ENCODE measurements at regions not wholly inside any gene's neighbourhood (a gene's known extent, or its start where the extent isn't known, plus 50 kb on each side); places are given as distances from the start of the nearest gene placed in this dataset.

- H4K20me1 ChIP-seq (ENCODE audit: control insufficient read depth, insufficient read depth, low read depth, low read length): no peaks in the 10 kb centered on the region
- H3F3A ChIP-seq (ENCODE audit: control insufficient read depth, insufficient read depth): no peaks in the 10 kb centered on the region
- H3K4me2 ChIP-seq (ENCODE audit: low read length): no peak overlapping the region
- H3K9me3 ChIP-seq (ENCODE audit: control insufficient read depth, insufficient read depth, low read length): peaks cover 3% of the 10 kb centered on the region; the same call in 1 of the 2 replicates
- H3K27me3 ChIP-seq (ENCODE audit: control insufficient read depth, low read length): no peaks in the 10 kb centered on the region
- no peaks in the 10 kb centered on the region for H3K36me3 ChIP-seq (ENCODE audit: control insufficient read depth, low read length)
- H3K9me2 ChIP-seq (replicated peaks; ENCODE audit: control insufficient read depth, low read length): no peaks in the 10 kb centered on the region; the same call in 1 of the 2 replicates
- H3K27ac ChIP-seq (ENCODE audit: low read depth, low read length): no peak overlapping the region
- H3K79me2 ChIP-seq (ENCODE audit: control insufficient read depth, low read length): no peaks in the 10 kb centered on the region
- H3K4me1 ChIP-seq (ENCODE audit: control insufficient read depth, low read length): no peaks in the 10 kb centered on the region
- no peak overlapping the region for H3K4me3 ChIP-seq (ENCODE audit: low read length)
- no peak for TF ChIP-seq EZH2phosphoT487 (IDR thresholded peaks at IDR 0.05; ENCODE audit: borderline replicate concordance, low read length)
- no peak for TF ChIP-seq CTCF (IDR thresholded peaks at IDR 0.05; ENCODE audit: low read depth, low read length, poor library complexity, severe bottlenecking)
Observed at GRCh38 chr6:15924893-15925292, 204.0 kb upstream of the MYLIP start.

- H3K4me1 ChIP-seq (ENCODE audit: control insufficient read depth, low read length): no peaks in the 10 kb centered on the region
- H3K4me3 ChIP-seq (ENCODE audit: low read length): no peak overlapping the region
- H3F3A ChIP-seq (ENCODE audit: control insufficient read depth, insufficient read depth): no peaks in the 10 kb centered on the region
- no peaks in the 10 kb centered on the region; the same call in 1 of the 2 replicates for H3K9me2 ChIP-seq (replicated peaks; ENCODE audit: control insufficient read depth, low read length)
- no peak for TF ChIP-seq EZH2phosphoT487 (IDR thresholded peaks at IDR 0.05; ENCODE audit: borderline replicate concordance, low read length)
- TF ChIP-seq CTCF (IDR thresholded peaks at IDR 0.05; ENCODE audit: low read depth, low read length, poor library complexity, severe bottlenecking): no peak
- H3K79me2 ChIP-seq (ENCODE audit: control insufficient read depth, low read length): no peaks in the 10 kb centered on the region
- no peaks in the 10 kb centered on the region for H3K27me3 ChIP-seq (ENCODE audit: control insufficient read depth, low read length)
- H3K27ac ChIP-seq (ENCODE audit: low read depth, low read length): no peak overlapping the region
- no peaks in the 10 kb centered on the region for H4K20me1 ChIP-seq (ENCODE audit: control insufficient read depth, insufficient read depth, low read depth, low read length)
- peaks cover 3% of the 10 kb centered on the region; the same call in 1 of the 2 replicates for H3K9me3 ChIP-seq (ENCODE audit: control insufficient read depth, insufficient read depth, low read length)
- no peak overlapping the region for H3K4me2 ChIP-seq (ENCODE audit: low read length)
- H3K36me3 ChIP-seq (ENCODE audit: control insufficient read depth, low read length): no peaks in the 10 kb centered on the region
Observed at GRCh38 chr6:15922510-15923250, 206.2 kb upstream of the MYLIP start.

- Histone ChIP-seq H3K4me2 (ENCODE audit: low read length) (no peak overlapping the region), H3K79me2 (ENCODE audit: control insufficient read depth, low read length) (no peaks in the 10 kb centered on the region), H3K9me2 (replicated peaks; ENCODE audit: control insufficient read depth, low read length) (no peaks in the 10 kb centered on the region; the same call in 1 of the 2 replicates), H3K4me3 (ENCODE audit: low read length) (no peak overlapping the region), H3K36me3 (ENCODE audit: control insufficient read depth, low read length) (no peaks in the 10 kb centered on the region), H3F3A (ENCODE audit: control insufficient read depth, insufficient read depth) (no peaks in the 10 kb centered on the region), H4K20me1 (ENCODE audit: control insufficient read depth, insufficient read depth, low read depth, low read length) (no peaks in the 10 kb centered on the region), H3K4me1 (ENCODE audit: control insufficient read depth, low read length) (no peaks in the 10 kb centered on the region), H3K27ac (ENCODE audit: low read depth, low read length) (no peak overlapping the region), H3K9me3 (ENCODE audit: control insufficient read depth, insufficient read depth, low read length) (peaks cover 3% of the 10 kb centered on the region; the same call in 1 of the 2 replicates), H3K27me3 (ENCODE audit: control insufficient read depth, low read length) (no peaks in the 10 kb centered on the region)
- TF ChIP-seq CTCF (IDR thresholded peaks at IDR 0.05; ENCODE audit: low read depth, low read length, poor library complexity, severe bottlenecking): no peak
- TF ChIP-seq EZH2phosphoT487 (IDR thresholded peaks at IDR 0.05; ENCODE audit: borderline replicate concordance, low read length): no peak
Observed at GRCh38 chr6:15921243-15921642, 207.6 kb upstream of the MYLIP start.

Data from DOHH2 (cell line).